ENCODE measurements at regions not wholly inside any gene's neighbourhood (a gene's known extent, or its start where the extent isn't known, plus 50 kb on each side); places are given as distances from the start of the nearest gene placed in this dataset.

DNA sequence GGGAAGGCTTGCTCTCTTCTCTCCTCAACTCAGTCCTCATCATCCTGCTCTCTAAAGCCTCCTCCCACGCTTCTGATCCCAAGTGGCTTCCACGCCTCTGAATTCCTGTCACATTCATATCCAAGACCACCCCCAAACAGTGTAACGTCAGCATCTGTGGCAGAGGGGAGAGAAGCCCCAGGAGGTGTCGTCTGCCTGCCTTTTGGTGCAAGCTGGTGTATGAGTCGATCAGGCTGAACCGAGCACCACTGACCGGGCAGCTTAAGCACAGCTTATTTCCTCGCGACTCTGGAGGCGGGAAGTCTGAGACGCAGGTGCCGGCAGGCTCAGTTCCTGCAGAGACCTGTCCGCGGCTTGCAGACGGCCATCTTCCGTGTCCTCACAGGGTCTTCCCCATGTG is 123.8 kb upstream of the RAB4A start:
- H4K20me1 ChIP-seq (ENCODE audit: insufficient read depth, low read length), result no peaks in the 10 kb centered on the region
- H3F3A ChIP-seq (ENCODE audit: insufficient read depth, low read length), result no peaks in the 10 kb centered on the region
- H3K4me3 ChIP-seq (ENCODE audit: low read length), result no peak overlapping the region
- no peak overlapping the region for H2AFZ ChIP-seq (ENCODE audit: low read length)
- H3K9me3 ChIP-seq (replicated peaks; ENCODE audit: insufficient read depth, low read length), result no peaks in the 10 kb centered on the region
- no peaks in the 10 kb centered on the region for H3K27me3 ChIP-seq (replicated peaks; ENCODE audit: insufficient read depth, low read length)
- no peaks in the 10 kb centered on the region for H3K79me2 ChIP-seq (ENCODE audit: low read length)
- no peaks in the 10 kb centered on the region for H3K9me2 ChIP-seq (replicated peaks; ENCODE audit: insufficient read depth, low read length)
- no peak for DNase-seq
- no peak overlapping the region for H3K9ac ChIP-seq (ENCODE audit: low read length)
- H3K4me1 ChIP-seq (ENCODE audit: low read length), result no peaks in the 10 kb centered on the region
- H3K4me2 ChIP-seq (ENCODE audit: low read depth, low read length), result no peak overlapping the region
- H3K36me3 ChIP-seq (replicated peaks; ENCODE audit: insufficient read depth, low read length), result no peaks in the 10 kb centered on the region
- TF ChIP-seq, protein P1, sequence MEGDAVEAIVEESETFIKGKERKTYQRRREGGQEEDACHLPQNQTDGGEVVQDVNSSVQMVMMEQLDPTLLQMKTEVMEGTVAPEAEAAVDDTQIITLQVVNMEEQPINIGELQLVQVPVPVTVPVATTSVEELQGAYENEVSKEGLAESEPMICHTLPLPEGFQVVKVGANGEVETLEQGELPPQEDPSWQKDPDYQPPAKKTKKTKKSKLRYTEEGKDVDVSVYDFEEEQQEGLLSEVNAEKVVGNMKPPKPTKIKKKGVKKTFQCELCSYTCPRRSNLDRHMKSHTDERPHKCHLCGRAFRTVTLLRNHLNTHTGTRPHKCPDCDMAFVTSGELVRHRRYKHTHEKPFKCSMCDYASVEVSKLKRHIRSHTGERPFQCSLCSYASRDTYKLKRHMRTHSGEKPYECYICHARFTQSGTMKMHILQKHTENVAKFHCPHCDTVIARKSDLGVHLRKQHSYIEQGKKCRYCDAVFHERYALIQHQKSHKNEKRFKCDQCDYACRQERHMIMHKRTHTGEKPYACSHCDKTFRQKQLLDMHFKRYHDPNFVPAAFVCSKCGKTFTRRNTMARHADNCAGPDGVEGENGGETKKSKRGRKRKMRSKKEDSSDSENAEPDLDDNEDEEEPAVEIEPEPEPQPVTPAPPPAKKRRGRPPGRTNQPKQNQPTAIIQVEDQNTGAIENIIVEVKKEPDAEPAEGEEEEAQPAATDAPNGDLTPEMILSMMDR (IDR thresholded peaks at IDR 0.05; ENCODE audit: low read length), result no peak
- no peak for TF ChIP-seq EZH2 (optimal IDR thresholded peaks at IDR 0.05; ENCODE audit: low read depth, low read length)
- TF ChIP-seq EZH2phosphoT487 (IDR thresholded peaks at IDR 0.05; ENCODE audit: low read length), result no peak
- no peak overlapping the region for H3K27ac ChIP-seq (ENCODE audit: low read length)

DNA sequence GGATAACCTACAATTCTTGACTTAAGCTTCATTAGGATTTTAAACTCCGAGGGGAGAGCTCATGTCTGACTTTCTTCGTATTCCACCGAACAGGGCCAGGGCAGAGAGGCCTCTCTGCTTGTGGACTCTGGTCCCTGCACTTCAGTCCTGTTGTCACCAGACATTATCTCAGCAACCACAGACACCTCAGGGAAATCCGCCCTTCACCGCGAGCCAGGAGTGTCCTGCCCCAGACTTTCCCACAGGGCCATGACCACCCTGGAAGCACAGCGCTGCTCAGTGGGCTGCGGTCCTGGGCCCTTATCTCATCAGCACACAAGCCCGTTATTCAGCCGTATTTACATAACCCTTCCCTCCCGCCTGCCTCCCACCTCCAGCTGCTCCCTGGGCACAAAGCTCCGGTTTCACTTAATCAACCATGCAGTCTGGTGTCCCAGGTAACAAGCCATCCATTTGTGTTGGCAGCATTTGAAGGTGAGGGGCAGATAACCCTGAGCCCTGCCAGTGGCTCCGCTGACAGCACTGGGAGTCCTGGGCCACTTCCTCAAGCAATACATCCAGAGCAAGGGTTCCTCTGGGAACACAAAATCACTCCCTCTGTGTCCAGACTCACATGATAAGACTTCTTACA is 122.8 kb upstream of the RAB4A start:
- Histone ChIP-seq H3K4me2 (ENCODE audit: low read depth, low read length) (no peak overlapping the region), H3K27ac (ENCODE audit: low read length) (no peak overlapping the region), H3K9me3 (replicated peaks; ENCODE audit: insufficient read depth, low read length) (no peaks in the 10 kb centered on the region), H3K79me2 (ENCODE audit: low read length) (no peaks in the 10 kb centered on the region), H3F3A (ENCODE audit: insufficient read depth, low read length) (no peaks in the 10 kb centered on the region), H3K27me3 (replicated peaks; ENCODE audit: insufficient read depth, low read length) (no peaks in the 10 kb centered on the region), H3K9me2 (replicated peaks; ENCODE audit: insufficient read depth, low read length) (no peaks in the 10 kb centered on the region), H3K36me3 (replicated peaks; ENCODE audit: insufficient read depth, low read length) (no peaks in the 10 kb centered on the region), H2AFZ (ENCODE audit: low read length) (no peak overlapping the region), H3K9ac (ENCODE audit: low read length) (no peak overlapping the region), H4K20me1 (ENCODE audit: insufficient read depth, low read length) (no peaks in the 10 kb centered on the region), H3K4me3 (ENCODE audit: low read length) (no peak overlapping the region), H3K4me1 (ENCODE audit: low read length) (no peaks in the 10 kb centered on the region)
- TF ChIP-seq EZH2phosphoT487 (IDR thresholded peaks at IDR 0.05; ENCODE audit: low read length) (no peak), EZH2 (optimal IDR thresholded peaks at IDR 0.05; ENCODE audit: low read depth, low read length) (no peak)
- TF ChIP-seq, protein P1 (IDR thresholded peaks at IDR 0.05; ENCODE audit: low read length), result no peak
- DNase-seq, result no peak

DNA sequence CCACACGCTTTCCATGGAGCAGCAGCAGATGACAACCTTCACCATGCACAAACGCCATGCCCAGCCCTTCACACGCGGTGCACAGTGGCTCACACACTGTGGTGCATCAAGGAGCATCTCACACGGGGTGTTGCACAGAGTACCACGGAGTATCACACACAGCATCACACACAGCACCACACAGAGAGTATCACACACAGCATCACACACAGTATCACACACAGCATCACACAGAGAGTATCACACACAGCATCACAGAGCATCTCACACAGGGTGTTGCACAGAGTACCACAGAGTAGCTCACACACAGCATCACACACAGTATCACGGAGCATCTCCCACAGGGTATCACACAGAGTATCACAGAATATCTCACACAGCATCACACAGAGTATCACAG is 122.2 kb upstream of the RAB4A start:
- H3K4me2 ChIP-seq (ENCODE audit: low read depth, low read length), result no peak overlapping the region
- H3K9ac ChIP-seq (ENCODE audit: low read length), result no peak overlapping the region
- H4K20me1 ChIP-seq (ENCODE audit: insufficient read depth, low read length), result no peaks in the 10 kb centered on the region
- no peaks in the 10 kb centered on the region for H3K79me2 ChIP-seq (ENCODE audit: low read length)
- no peaks in the 10 kb centered on the region for H3K36me3 ChIP-seq (replicated peaks; ENCODE audit: insufficient read depth, low read length)
- no peaks in the 10 kb centered on the region for H3K27me3 ChIP-seq (replicated peaks; ENCODE audit: insufficient read depth, low read length)
- no peak overlapping the region for H2AFZ ChIP-seq (ENCODE audit: low read length)
- no peak overlapping the region for H3K4me3 ChIP-seq (ENCODE audit: low read length)
- no peaks in the 10 kb centered on the region for H3K9me2 ChIP-seq (replicated peaks; ENCODE audit: insufficient read depth, low read length)
- no peaks in the 10 kb centered on the region for H3K4me1 ChIP-seq (ENCODE audit: low read length)
- no peaks in the 10 kb centered on the region for H3K9me3 ChIP-seq (replicated peaks; ENCODE audit: insufficient read depth, low read length)
- TF ChIP-seq, protein P1 (IDR thresholded peaks at IDR 0.05; ENCODE audit: low read length), result no peak
- TF ChIP-seq EZH2 (optimal IDR thresholded peaks at IDR 0.05; ENCODE audit: low read depth, low read length), result no peak
- no peak for TF ChIP-seq EZH2phosphoT487 (IDR thresholded peaks at IDR 0.05; ENCODE audit: low read length)
- no peak overlapping the region for H3K27ac ChIP-seq (ENCODE audit: low read length)
- no peak for DNase-seq
- H3F3A ChIP-seq (ENCODE audit: insufficient read depth, low read length), result no peaks in the 10 kb centered on the region
